Stimulated activated CD8-positive, alpha-beta memory T cell treated with anti-CD3 and anti-CD28 coated beads, Interleukin-2, amount 100 ng/mL, for 48 hours (primary cell): ENCODE measurements at regions not wholly inside any gene's neighbourhood (a gene's known extent, or its start where the extent isn't known, plus 50 kb on each side); places are given as distances from the start of the nearest gene placed in this dataset.
"Not testable (repeated sequence)": the region's sequence is repeated elsewhere in the genome, so short reads cannot be mapped to it uniquely, and the experiment has no call there.

Experiments
- DNase-seq, 2 donors: peaks; one replicate each; pipeline ENCODE4 v3.0.0-alpha.2; 2020; ENCODE audit warnings: low read depth in 2 of 2

GRCh38 chr3:4222574-4223175 is 80.5 kb upstream of the SETMAR start:
- no peak for DNase-seq

GRCh38 chr3:4223777-4224176 is 79.4 kb upstream of the SETMAR start:
- DNase-seq: no peak

GRCh38 chr3:4224331-4224730 is 78.8 kb upstream of the SETMAR start:
- no peak for DNase-seq

GRCh38 chr3:4225005-4225471 is 78.1 kb upstream of the SETMAR start:
- no peak for DNase-seq

- no peak for DNase-seq
Measured at GRCh38 chr3:4228295-4228694, 74.9 kb upstream of the SETMAR start.

GRCh38 chr3:4231041-4231440 is 72.1 kb upstream of the SETMAR start:
- DNase-seq: no peak

- no peak for DNase-seq
Measured at GRCh38 chr3:4232798-4233197, 70.4 kb upstream of the SETMAR start.

GRCh38 chr3:4233488-4233887 is 69.7 kb upstream of the SETMAR start:
- DNase-seq: no peak

- DNase-seq: no peak
Measured at GRCh38 chr3:4234889-4235288, 68.3 kb upstream of the SETMAR start.

- DNase-seq: no peak
Measured at GRCh38 chr3:4235690-4236089, 67.5 kb upstream of the SETMAR start.

- DNase-seq: no peak
Measured at GRCh38 chr3:4241595-4242170, 61.5 kb upstream of the SETMAR start.

- no peak for DNase-seq
Measured at GRCh38 chr3:4245671-4246070, 57.5 kb upstream of the SETMAR start.

- DNase-seq: no peak
Measured at GRCh38 chr3:4247391-4247790, 55.8 kb upstream of the SETMAR start.

- no peak for DNase-seq
Measured at GRCh38 chr3:4250064-4250463, 53.1 kb upstream of the SETMAR start.

GRCh38 chr3:4251412-4251811 is 51.8 kb upstream of the SETMAR start:
- DNase-seq: no peak

GRCh38 chr3:4253072-4253832 is 49.9 kb upstream of the SETMAR start:
- DNase-seq: not testable (repeated sequence)
